Hematopoietic multipotent progenitor cell treated with erythropoietin and hydrocortisone succinate and interleukin-3 and kit ligand, for 4 days (in vitro differentiated cells): ENCODE measurements at regions not wholly inside any gene's neighbourhood (a gene's known extent, or its start where the extent isn't known, plus 50 kb on each side); places are given as distances from the start of the nearest gene placed in this dataset.
A peak's percentile ranks its signal among the peaks of the same experiment; 100 is the strongest.
"Not testable (repeated sequence)": the region's sequence is repeated elsewhere in the genome, so short reads cannot be mapped to it uniquely, and the experiment has no call there.

ENCODE experiments used
- DNase-seq: peaks from one replicate; pipeline ENCODE4 v3.0.0-alpha.2; 2015

- DNase-seq: no peak
Observed at GRCh38 chr9:82117026-82117811, 128.6 kb downstream of the SPATA31D1 start.

GRCh38 chr9:82122731-82123130 lies 134.2 kb downstream of the SPATA31D1 start:
- DNase-seq: no peak

- DNase-seq: no peak
Observed at GRCh38 chr9:82124090-82124489, 135.5 kb downstream of the SPATA31D1 start.

- no peak for DNase-seq
Observed at GRCh38 chr9:82126256-82126655, 137.7 kb downstream of the SPATA31D1 start.

- no peak for DNase-seq
Observed at GRCh38 chr9:82127465-82127864, 138.9 kb downstream of the SPATA31D1 start.

- DNase-seq: peak; percentile 10
Observed at GRCh38 chr9:82128011-82128696, 139.6 kb downstream of the SPATA31D1 start.

- DNase-seq: no peak
Observed at GRCh38 chr9:82129708-82130107, 141.1 kb downstream of the SPATA31D1 start.

GRCh38 chr9:82130331-82131042 lies 141.9 kb downstream of the SPATA31D1 start:
- no peak for DNase-seq

GRCh38 chr9:82131072-82131471 lies 142.5 kb downstream of the SPATA31D1 start:
- DNase-seq: no peak

- DNase-seq: no peak
Observed at GRCh38 chr9:82132024-82132423, 143.5 kb downstream of the SPATA31D1 start.

GRCh38 chr9:82134010-82134409 lies 145.4 kb downstream of the SPATA31D1 start:
- no peak for DNase-seq

GRCh38 chr9:82135106-82135505 lies 146.5 kb downstream of the SPATA31D1 start:
- DNase-seq: no peak

GRCh38 chr9:82138081-82138480 lies 149.5 kb downstream of the SPATA31D1 start:
- not testable (repeated sequence) for DNase-seq

- DNase-seq: no peak
Observed at GRCh38 chr9:82140471-82140870, 151.9 kb downstream of the SPATA31D1 start.

GRCh38 chr9:82144803-82145202 lies 156.2 kb downstream of the SPATA31D1 start:
- DNase-seq: no peak

GRCh38 chr9:82146677-82147076 lies 158.1 kb downstream of the SPATA31D1 start:
- no peak for DNase-seq

GRCh38 chr9:82147798-82148425 lies 159.3 kb downstream of the SPATA31D1 start:
- DNase-seq: no peak

GRCh38 chr9:82148426-82148810 lies 159.8 kb downstream of the SPATA31D1 start:
- DNase-seq: no peak

- DNase-seq: no peak
Observed at GRCh38 chr9:82148901-82149461, 160.4 kb downstream of the SPATA31D1 start.

GRCh38 chr9:82149501-82149946 lies 161.0 kb downstream of the SPATA31D1 start:
- DNase-seq: no peak

GRCh38 chr9:82152181-82152580 lies 163.6 kb downstream of the SPATA31D1 start:
- no peak for DNase-seq

GRCh38 chr9:82153032-82153431 lies 164.5 kb downstream of the SPATA31D1 start:
- no peak for DNase-seq

GRCh38 chr9:82154573-82154972 lies 166.0 kb downstream of the SPATA31D1 start:
- no peak for DNase-seq
